CD4-positive, alpha-beta T cell treated with Interleukin-1 beta for 1 hour (primary cell): ENCODE measurements at regions not wholly inside any gene's neighbourhood (a gene's known extent, or its start where the extent isn't known, plus 50 kb on each side); places are given as distances from the start of the nearest gene placed in this dataset.
"Not testable (repeated sequence)": the region's sequence is repeated elsewhere in the genome, so short reads cannot be mapped to it uniquely, and the experiment has no call there.

ENCODE experiments used
- DNase-seq, 2 donors: peaks; one replicate each; pipeline ENCODE4 v3.0.0-alpha.2; 2020 to 2022

GRCh38 chr4:10806953-10807645, 122.5 kb upstream of the CLNK start:
- no peak for DNase-seq

DNA sequence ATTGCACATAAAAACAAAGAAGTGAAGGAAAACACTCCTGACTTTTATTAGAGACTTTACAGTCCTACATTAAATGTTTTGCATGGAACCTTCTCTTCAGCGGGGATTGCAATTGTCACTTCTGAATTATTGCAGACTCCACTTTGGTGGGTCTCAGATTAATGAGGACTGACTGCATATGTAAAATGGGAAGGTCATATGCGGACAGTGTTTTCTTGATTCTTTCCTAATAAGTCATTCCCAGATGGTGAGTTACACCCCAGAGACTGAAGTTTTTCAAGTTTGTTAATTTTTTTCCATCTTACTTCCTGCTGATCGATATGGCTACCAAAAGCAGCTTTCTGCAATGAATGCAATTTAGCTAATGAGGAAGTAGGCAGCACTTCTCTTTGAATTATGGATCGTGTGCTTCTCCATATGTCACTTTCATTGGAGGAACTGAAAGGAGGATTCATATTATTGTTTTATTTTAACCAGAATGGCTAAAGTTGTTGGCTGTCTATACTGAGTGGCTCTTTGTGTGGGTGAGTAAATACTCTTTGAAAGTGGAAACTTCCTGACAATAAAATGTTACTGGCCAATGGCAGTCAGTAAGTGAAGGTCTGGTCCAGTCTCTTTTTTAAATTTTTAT, 119.3 kb upstream of the CLNK start:
- DNase-seq = no peak

DNA sequence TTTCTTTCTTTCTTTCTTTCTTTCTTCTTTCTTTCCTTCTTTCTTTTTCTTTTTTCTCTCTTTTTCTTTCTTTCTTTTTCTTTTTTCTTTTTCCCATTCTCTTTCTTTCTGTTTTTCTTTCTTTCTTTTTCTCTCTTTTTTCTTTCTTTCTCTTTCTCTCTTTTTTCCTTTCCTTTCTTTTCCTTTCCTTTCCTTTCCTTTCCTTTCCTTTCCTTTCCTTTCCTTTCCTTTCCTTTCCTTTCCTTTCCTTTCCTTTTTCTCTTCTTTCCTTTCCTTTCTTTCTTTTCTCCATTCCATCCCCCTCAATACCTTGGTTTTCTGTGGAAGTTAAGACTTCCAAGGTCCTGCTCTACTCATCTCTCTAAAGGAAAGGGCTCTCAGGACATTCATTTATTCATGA, 102.8 kb upstream of the CLNK start:
- DNase-seq = no peak

DNA sequence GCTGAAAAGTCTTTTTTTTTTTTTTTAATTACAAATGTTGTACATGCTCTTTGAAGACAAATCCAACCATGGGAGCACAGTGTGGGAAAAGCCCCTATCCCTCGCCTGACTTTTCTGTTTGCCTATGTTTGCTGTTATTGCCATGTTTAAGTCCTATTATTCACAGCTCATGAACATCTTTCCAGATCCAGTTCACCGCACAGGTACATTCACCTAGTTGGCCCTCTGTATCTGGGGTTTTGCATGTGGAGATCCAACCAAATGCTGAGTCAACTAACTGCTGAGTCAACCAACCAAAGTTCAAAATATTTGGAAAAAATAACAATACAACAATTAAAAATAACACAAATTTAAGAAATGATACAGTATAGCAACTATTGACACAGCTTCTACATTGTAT, 100.1 kb upstream of the CLNK start:
- no peak for DNase-seq

GRCh38 chr4:10783351-10783750, 98.8 kb upstream of the CLNK start:
- no peak for DNase-seq

DNA sequence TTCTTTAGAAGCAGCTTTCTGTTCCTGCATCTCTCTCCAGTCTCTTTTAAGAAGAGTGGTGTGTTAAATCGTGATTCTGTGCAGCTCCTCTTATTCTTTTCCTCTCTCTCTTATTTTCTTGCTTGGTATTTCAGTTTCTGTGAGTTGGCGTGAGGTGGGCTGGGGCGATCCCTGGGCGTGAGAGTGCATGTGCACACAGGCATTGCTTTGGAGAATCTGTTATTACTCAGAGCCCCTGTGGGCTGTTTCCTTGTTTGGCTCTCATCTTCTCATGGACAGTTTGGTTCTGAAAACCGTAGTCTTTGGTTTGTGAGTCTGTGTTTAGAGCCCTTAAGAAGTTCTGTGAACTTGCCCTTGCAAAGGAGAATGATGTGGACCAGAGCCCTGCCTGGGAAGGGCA, 97.2 kb upstream of the CLNK start:
- DNase-seq = no peak

DNA sequence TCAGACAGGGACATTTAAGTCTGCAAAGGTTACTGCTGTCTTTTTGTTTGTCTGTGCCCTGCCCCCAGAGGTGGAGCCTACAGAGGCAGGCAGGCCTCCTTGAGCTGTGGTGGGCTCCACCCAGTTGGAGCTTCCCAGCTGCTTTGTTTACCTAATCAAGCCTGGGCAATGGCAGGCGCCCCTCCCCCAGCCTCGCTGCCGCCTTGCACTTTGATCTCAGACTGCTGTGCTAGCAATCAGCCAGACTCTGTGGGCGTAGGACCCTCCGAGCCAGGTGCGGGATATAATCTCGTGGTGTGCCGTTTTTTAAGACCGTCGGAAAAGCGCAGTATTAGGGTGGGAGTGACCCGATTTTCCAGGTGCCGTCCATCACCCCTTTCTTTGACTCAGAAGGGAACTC, 96.2 kb upstream of the CLNK start:
- DNase-seq = not testable (repeated sequence)

- not testable (repeated sequence) for DNase-seq
Measured at GRCh38 chr4:10775132-10775531, 90.6 kb upstream of the CLNK start.

- no peak for DNase-seq
Measured at GRCh38 chr4:10773656-10774055, 89.1 kb upstream of the CLNK start.

GRCh38 chr4:10773010-10773409, 88.4 kb upstream of the CLNK start:
- DNase-seq = no peak

DNA sequence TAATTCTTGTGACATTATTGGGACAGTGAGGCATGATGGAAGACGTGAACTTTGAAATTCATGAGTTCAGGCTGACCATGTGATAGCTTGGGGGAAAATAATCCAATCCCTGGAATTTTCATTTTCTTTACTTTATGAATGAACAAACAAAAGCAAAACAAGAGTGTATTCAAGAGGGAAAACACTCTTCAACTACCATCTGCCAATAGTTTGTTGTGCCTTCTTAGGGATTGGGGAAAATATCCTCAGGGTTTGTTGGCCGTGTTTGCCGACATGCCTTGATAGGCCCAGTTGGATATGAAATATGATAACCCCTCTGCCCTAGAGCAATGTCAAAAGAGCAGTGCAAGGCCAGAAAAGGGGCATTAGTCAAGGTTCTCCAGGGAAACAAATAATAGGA, 80.8 kb upstream of the CLNK start:
- no peak for DNase-seq

GRCh38 chr4:10762561-10762960, 78.0 kb upstream of the CLNK start:
- DNase-seq = no peak

DNA sequence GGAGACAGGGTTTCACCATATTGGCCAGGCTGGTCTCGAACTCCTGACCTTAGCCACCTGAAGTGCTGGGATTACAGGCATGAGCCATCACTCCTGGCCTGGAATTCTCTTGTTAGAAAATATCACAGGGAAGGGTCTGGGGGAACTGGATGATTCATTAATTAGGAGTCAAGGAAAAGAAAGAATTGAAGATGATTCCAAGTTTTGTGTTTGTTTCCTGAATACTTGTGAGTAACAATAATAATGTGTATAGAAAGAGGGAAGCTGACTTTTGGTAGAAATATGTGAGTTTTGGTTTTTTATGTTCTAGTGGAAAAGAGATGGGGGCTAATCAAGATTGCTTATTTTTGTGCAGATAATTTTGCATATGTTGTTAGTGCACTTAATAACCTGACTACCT, 77.3 kb upstream of the CLNK start:
- no peak for DNase-seq

- DNase-seq = no peak
Measured at GRCh38 chr4:10760086-10760485, 75.5 kb upstream of the CLNK start.

GRCh38 chr4:10758906-10759305, 74.3 kb upstream of the CLNK start:
- no peak for DNase-seq

- DNase-seq = no peak
Measured at GRCh38 chr4:10753856-10754402, 69.4 kb upstream of the CLNK start.

DNA sequence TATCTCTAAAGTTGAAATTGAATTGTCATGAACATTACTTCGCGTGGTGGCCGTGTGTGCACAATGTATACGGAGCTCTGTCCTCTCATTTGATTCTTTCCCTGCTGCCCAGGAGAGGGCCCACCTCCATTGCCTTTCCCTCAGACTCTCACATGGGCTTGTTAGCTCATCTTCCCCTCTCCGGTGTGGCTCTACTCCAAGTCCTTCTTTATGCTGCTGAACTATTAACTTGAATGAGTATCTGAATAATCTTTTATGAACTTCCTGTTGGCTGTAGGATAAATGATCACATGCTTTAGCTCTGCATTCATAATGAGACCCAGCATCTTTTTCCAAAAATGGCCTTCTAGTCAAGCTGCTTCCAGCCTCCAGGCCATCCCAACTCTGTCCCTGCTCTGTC, 68.8 kb upstream of the CLNK start:
- no peak for DNase-seq

GRCh38 chr4:10750714-10751113, 66.1 kb upstream of the CLNK start:
- no peak for DNase-seq

GRCh38 chr4:10747186-10747585, 62.6 kb upstream of the CLNK start:
- no peak for DNase-seq

DNA sequence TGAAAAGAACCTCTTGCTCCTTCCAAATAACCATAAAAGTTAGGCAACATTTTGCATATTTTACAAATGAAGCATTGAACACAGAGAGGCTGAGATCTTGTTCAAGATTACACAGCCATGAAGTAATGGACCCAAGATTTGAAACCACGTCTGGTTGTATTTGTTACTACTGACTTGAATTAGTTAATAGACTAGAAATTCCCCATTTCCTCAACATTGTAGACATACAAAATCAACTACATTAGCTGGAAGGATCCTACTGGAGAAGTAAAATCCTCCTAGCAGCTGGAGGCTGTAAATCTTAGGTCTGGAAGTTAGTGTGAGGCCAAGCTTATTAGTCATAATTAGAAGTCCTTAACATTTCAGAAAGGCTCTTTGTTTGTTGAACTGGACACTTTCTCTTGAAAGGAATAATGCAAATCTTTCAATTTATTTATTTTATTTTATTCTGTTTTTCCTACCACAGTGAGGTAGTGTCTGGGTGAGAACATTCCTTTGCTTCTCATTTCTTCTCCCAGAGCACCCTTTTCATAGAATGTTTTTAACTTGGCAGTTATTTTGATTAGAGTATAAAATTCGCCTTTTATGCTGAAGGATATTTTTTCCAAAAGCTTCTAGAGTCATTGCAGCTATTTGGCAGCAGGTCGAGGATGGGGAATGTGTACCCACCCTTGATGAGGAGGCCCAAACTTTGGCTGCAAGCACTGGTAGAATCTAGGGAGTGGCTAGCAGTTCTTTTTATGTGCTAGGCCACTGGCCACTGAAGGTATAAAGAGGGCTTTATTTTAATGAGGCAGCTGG, 62.0 kb upstream of the CLNK start:
- DNase-seq = no peak

DNA sequence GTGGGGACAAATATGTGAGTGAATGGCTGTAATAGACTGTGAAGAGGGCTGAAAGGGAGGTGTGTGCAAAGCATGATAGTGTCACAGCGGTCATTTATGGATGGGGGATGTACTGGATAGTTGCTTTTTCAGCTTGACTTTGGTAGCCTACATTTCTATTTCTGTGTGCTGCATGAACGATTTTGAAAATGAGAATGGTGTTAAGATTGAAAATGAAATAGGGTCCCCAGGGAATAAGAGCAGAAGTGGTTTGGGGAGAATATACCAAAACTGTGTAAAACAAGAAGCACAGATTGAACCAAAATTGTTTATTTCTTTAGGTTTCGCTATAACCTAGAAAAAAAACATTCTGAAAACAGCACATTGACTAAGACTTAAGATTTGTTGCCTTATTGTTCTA, 58.8 kb upstream of the CLNK start:
- no peak for DNase-seq

DNA sequence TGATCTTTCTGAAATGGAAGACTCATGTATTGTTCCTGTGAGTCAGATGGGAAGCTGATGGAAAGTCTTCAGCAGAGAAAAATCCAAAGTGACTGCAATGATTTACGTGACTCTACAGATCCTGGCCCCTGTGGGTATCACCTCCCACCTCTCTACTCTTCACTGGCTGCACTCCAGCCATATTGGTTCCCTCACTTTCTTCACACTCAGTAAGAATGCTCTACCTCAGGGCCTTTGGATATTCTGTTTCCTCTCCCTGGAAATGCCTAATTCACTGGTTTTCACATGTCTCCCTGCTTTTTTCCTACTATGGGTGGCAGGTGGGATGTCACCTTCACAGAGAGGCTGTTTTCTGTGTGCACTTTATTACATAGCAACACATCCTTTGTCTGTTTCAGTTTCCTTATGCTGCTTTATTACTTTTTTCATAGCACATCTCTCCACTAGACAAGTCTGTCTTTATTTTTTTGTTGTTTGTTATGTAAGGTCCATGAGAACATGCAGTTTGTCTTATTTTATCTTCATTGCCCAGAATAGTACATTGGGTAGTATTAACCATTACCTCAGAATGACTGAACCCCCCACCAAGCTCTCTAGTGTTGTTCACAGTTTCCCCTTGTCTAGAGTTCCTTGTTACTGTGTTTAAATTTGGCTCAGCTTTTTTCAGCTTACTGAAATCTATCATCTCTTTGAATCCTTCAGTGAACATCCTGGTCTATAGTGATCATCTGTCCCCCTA, 57.6 kb upstream of the CLNK start:
- no peak for DNase-seq
